SH-SY5Y (cell line): ENCODE measurements at regions not wholly inside any gene's neighbourhood (a gene's known extent, or its start where the extent isn't known, plus 50 kb on each side); places are given as distances from the start of the nearest gene placed in this dataset.

Source experiments
- GATA2 ChIP-seq: IDR thresholded peaks from 2 replicates; pipeline ENCODE4 v1.6.1; 2011; ENCODE audit warnings: mild to moderate bottlenecking, low read depth, low read length
- GATA3 ChIP-seq: IDR thresholded peaks from 2 replicates; pipeline ENCODE4 v1.6.1; 2011; ENCODE audit warnings: low read depth, mild to moderate bottlenecking, low read length, moderate library complexity

- TF ChIP-seq GATA2 = no peak
- TF ChIP-seq GATA3 = no peak
These were observed 645.7 kb downstream of the ANKRD7 start for GRCh38 chr7:118870187-118870586.
